ENCODE measurements at regions not wholly inside any gene's neighbourhood (a gene's known extent, or its start where the extent isn't known, plus 50 kb on each side); places are given as distances from the start of the nearest gene placed in this dataset.

DNA sequence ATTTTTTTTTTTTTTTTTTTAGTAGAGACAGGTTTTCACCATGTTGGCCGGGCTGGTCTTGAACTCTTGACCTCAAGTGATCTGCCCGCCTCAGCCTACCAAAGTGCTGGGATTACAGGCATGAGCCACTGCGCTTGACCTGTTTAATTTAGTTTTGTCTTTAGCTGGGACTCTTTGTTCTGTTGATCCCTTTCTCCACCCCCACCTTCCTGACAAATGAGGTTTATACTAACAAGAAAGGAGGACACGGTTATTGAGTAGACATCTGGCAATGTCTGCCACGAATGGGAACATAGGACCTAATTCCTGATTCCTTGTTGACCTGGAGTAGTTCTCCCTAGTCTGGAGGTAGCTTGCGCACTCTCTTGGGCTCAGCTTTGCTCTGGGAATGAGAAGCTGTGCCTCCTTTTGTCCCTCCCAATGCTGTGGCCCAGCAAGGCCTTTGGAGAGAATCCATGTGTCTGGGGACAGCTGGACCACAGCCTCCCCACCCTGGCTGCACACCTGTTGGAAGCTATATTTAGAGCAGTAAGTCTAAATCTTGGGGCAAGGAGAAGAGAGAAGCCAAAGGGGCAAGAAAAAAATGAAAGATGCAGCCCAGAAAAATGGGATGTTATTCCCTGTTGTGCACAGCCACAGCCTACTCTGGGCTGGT, 53.2 kb upstream of the ADPGK start:
- H3K4me1 ChIP-seq (ENCODE audit: control insufficient read depth, insufficient read depth, low read length), result no peaks in the 10 kb centered on the region
- no peaks in the 10 kb centered on the region for H3K9me3 ChIP-seq (ENCODE audit: control insufficient read depth, low read length)
- no peak overlapping the region for H3K4me3 ChIP-seq (ENCODE audit: low read length)
- H3K27me3 ChIP-seq (ENCODE audit: control insufficient read depth, insufficient read depth, low read length), result no peaks in the 10 kb centered on the region
- H3K9ac ChIP-seq (ENCODE audit: low read length), result no peak overlapping the region
- no peaks in the 10 kb centered on the region for H3K36me3 ChIP-seq (ENCODE audit: control insufficient read depth, insufficient read depth, low read length)

- H3K9ac ChIP-seq (ENCODE audit: low read length), result no peak overlapping the region
- H3K36me3 ChIP-seq (ENCODE audit: control insufficient read depth, insufficient read depth, low read length), result no peaks in the 10 kb centered on the region
- no peaks in the 10 kb centered on the region for H3K27me3 ChIP-seq (ENCODE audit: control insufficient read depth, insufficient read depth, low read length)
- no peak overlapping the region for H3K4me3 ChIP-seq (ENCODE audit: low read length)
- no peaks in the 10 kb centered on the region for H3K4me1 ChIP-seq (ENCODE audit: control insufficient read depth, insufficient read depth, low read length)
- no peaks in the 10 kb centered on the region for H3K9me3 ChIP-seq (ENCODE audit: control insufficient read depth, low read length)
Observed at GRCh38 chr15:72835294-72835890, 51.8 kb upstream of the ADPGK start.

- no peaks in the 10 kb centered on the region for H3K4me1 ChIP-seq (ENCODE audit: control insufficient read depth, insufficient read depth, low read length)
- H3K4me3 ChIP-seq (ENCODE audit: low read length), result no peak overlapping the region
- no peaks in the 10 kb centered on the region for H3K27me3 ChIP-seq (ENCODE audit: control insufficient read depth, insufficient read depth, low read length)
- H3K36me3 ChIP-seq (ENCODE audit: control insufficient read depth, insufficient read depth, low read length), result no peaks in the 10 kb centered on the region
- no peak overlapping the region for H3K9ac ChIP-seq (ENCODE audit: low read length)
- H3K9me3 ChIP-seq (ENCODE audit: control insufficient read depth, low read length), result no peaks in the 10 kb centered on the region
Observed at GRCh38 chr15:72833561-72833960, 50.0 kb upstream of the ADPGK start.

Measured in mucosa of stomach (tissue), 1 donor.